Karpas-422 (cell line): ENCODE measurements at regions not wholly inside any gene's neighbourhood (a gene's known extent, or its start where the extent isn't known, plus 50 kb on each side); places are given as distances from the start of the nearest gene placed in this dataset.

Experiments
- DNase-seq: peaks from one replicate; pipeline ENCODE4 v3.0.0-alpha.2; 2015
- H2AFZ ChIP-seq: fragments of 200-600 bp; sonication (generic); 2 replicates; pipeline ENCODE4 v1.6.1; 2014; ENCODE audit warnings: antibody characterized with exemption, low read length, mixed read lengths
- H3K27ac ChIP-seq: fragments of 200-600 bp; sonication (generic); 2 replicates; pipeline ENCODE4 v1.5.1; 2014; ENCODE audit warnings: mild to moderate bottlenecking, low read length, moderate library complexity
- H3K27me3 ChIP-seq: fragments of 200-600 bp; sonication (generic); 2 replicates; pipeline ENCODE4 v1.6.1; 2014; ENCODE audit warnings: low read length, mixed read lengths
- H3K36me3 ChIP-seq: fragments of 200-600 bp; sonication (generic); 2 replicates; pipeline ENCODE4 v1.6.1; 2014; ENCODE audit warnings: low read length, mixed read lengths; ENCODE audit not compliant: insufficient read depth
- H3K4me1 ChIP-seq: fragments of 200-600 bp; sonication (generic); 2 replicates; pipeline ENCODE4 v1.6.1; 2014; ENCODE audit warnings: mild to moderate bottlenecking, low read length, mixed read lengths
- H3K4me2 ChIP-seq: fragments of 200-600 bp; sonication (generic); 2 replicates; pipeline ENCODE4 v1.6.1; 2014; ENCODE audit warnings: low read length, low read depth, mild to moderate bottlenecking; ENCODE audit not compliant: poor library complexity, severe bottlenecking
- H3K4me3 ChIP-seq: fragments of 200-600 bp; sonication (generic); 2 replicates; pipeline ENCODE4 v1.5.1; 2014; ENCODE audit warnings: mild to moderate bottlenecking, antibody characterized with exemption, low read length, mixed read lengths
- H3K79me2 ChIP-seq: fragments of 200-600 bp; sonication (generic); 2 replicates; pipeline ENCODE4 v1.6.1; 2014; ENCODE audit warnings: mild to moderate bottlenecking, low read length, mixed read lengths
- H3K9ac ChIP-seq: fragments of 200-600 bp; sonication (generic); 2 replicates; pipeline ENCODE4 v1.6.0; 2014; ENCODE audit warnings: low read length
- H3K9me2 ChIP-seq: fragments of 200-600 bp; sonication (generic), shearing (Covaris generic); replicated peaks from 2 replicates; pipeline ENCODE4 v1.6.0; 2014; ENCODE audit warnings: mild to moderate bottlenecking, low read length, moderate library complexity; ENCODE audit not compliant: insufficient read depth
- H3K9me3 ChIP-seq: fragments of 300-700, 200-600 bp; sonication (generic); 2 replicates; pipeline ENCODE4 v1.6.1; 2014; ENCODE audit warnings: low read length, mixed read lengths
- H4K20me1 ChIP-seq: fragments of 200-600 bp; sonication (generic); 2 replicates; pipeline ENCODE4 v1.6.1; 2014; ENCODE audit warnings: mild to moderate bottlenecking, antibody characterized with exemption, low read length, low read depth; ENCODE audit not compliant: insufficient read depth

DNA sequence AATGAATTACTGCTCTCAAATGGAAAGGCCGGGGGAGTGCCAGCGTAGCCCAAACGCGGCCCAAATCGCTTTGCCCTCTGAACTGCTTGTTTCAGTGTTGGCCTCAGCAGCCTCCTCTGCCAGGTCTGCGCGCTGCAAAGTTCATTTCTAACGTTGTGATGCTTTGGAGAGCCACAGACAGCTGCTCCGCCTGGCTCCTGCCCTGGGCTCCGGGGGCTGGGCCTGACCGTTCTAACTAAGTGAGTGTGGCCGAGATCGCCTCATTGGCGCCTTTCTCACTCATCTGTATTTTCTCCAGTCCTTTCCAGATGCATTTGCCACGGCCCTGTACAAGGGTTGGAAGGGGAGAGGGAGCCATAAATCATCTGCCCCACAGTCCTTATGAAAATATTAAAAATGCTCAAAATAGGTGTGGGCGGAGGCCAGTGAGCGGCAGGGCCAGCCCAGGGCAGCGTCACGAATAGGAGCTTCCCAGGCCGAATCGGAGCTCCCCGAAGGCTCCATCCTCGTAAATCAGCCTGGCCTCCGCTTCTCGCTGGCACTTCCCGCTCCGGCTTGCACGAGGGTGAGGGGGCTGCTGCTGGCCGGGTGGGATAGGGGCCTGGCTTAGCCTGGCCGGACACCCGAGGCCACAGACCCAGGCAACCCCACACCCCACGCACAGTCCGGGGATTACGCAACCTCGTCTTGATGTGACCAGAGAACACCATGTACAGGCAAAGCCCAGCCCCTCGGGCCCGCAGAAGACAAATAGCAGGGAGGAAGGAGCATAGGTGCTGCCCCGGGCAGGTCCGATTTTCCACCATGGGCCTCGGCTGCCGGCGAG is 196.6 kb upstream of the DIO3 start:
- Histone ChIP-seq H3K27me3 (no peaks in the 10 kb centered on the region), H3K9me2 (no peaks in the 10 kb centered on the region), H3K4me3 (no peak overlapping the region), H4K20me1 (no peaks in the 10 kb centered on the region), H2AFZ (no peak overlapping the region), H3K27ac (no peak overlapping the region), H3K79me2 (no peaks in the 10 kb centered on the region), H3K4me1 (peaks cover 34% of the 10 kb centered on the region), H3K36me3 (no peaks in the 10 kb centered on the region), H3K9me3 (no peaks in the 10 kb centered on the region), H3K4me2 (no peak overlapping the region), H3K9ac (no peak overlapping the region)
- DNase-seq: no peak

- H4K20me1 ChIP-seq: no peaks in the 10 kb centered on the region
- H3K9ac ChIP-seq: no peak overlapping the region
- H3K9me2 ChIP-seq: no peaks in the 10 kb centered on the region
- no peaks in the 10 kb centered on the region for H3K36me3 ChIP-seq
- no peaks in the 10 kb centered on the region for H3K79me2 ChIP-seq
- H2AFZ ChIP-seq: no peak overlapping the region
- no peak overlapping the region for H3K27ac ChIP-seq
- no peaks in the 10 kb centered on the region for H3K27me3 ChIP-seq
- no peak for DNase-seq
- H3K4me3 ChIP-seq: no peak overlapping the region
- no peak overlapping the region for H3K4me2 ChIP-seq
- no peaks in the 10 kb centered on the region for H3K9me3 ChIP-seq
- H3K4me1 ChIP-seq: peaks cover 26% of the 10 kb centered on the region
These were observed 195.8 kb upstream of the DIO3 start for GRCh38 chr14:101365329-101366158.

DNA sequence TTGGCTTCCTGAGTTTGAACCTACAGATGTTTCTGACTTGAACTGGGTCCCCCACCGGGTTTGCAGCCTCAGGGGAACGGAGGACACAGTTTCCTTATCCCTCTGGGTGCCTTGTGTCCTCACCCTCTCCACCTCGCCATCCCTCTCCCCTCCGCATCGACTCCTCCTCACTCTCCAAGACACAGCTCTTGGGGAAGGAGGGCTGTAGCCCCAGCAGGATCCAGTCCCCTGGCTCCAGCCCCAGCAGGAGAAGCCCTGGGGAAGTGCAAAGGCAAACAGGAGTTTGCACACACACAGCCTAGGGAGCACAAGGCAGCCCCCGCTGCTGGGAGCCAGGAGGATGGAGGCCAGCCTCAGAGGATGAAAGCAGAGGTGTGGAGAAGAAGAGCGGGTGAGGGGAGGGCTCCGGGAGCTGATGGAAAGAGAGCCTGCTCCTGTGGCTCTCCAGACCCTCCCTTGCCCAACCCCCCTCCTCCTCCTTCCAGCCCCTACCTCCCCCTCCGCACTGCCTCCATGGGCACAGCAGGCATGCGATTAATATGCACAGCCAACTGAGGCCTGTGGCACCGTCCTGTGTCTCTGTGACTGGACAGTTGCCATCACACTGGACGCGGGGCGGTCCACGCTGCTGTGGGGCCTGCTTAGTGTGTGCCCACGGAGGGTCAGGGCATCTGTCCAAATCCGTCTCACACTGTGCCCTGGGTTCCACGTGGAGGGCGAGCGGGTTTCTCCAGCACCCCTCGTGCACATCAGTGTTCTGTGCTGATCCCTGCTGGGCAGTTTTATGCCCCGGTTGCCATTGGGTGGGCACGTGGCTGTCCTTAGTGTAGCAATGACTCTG is 193.7 kb upstream of the DIO3 start:
- Histone ChIP-seq H3K36me3 (no peaks in the 10 kb centered on the region), H3K9me3 (no peaks in the 10 kb centered on the region), H2AFZ (no peak overlapping the region), H4K20me1 (no peaks in the 10 kb centered on the region), H3K4me2 (no peak overlapping the region), H3K9ac (no peak overlapping the region), H3K79me2 (no peaks in the 10 kb centered on the region), H3K9me2 (no peaks in the 10 kb centered on the region), H3K27ac (no peak overlapping the region), H3K4me1 (peaks cover 15% of the 10 kb centered on the region), H3K4me3 (no peak overlapping the region), H3K27me3 (no peaks in the 10 kb centered on the region)
- DNase-seq: no peak

DNA sequence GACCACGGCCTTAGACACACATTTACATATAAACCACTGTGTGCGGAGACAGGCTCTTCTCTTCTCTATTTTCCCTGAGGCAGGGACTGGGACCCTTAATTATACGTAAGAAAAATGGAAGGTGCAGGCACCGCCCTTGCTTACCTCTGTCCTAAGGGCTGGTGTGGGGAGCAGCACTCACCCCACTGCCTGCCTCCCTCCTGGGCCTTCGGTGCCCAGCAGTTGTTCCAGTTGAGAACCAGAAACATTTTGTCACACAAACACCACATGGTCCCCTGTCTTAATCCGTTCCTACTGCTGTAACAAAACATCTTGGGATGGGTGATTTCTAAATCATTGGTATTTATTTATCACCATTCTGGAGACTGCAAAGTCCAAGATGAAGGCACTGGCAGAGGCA is 192.7 kb upstream of the DIO3 start:
- H3K4me3 ChIP-seq: no peak overlapping the region

DNA sequence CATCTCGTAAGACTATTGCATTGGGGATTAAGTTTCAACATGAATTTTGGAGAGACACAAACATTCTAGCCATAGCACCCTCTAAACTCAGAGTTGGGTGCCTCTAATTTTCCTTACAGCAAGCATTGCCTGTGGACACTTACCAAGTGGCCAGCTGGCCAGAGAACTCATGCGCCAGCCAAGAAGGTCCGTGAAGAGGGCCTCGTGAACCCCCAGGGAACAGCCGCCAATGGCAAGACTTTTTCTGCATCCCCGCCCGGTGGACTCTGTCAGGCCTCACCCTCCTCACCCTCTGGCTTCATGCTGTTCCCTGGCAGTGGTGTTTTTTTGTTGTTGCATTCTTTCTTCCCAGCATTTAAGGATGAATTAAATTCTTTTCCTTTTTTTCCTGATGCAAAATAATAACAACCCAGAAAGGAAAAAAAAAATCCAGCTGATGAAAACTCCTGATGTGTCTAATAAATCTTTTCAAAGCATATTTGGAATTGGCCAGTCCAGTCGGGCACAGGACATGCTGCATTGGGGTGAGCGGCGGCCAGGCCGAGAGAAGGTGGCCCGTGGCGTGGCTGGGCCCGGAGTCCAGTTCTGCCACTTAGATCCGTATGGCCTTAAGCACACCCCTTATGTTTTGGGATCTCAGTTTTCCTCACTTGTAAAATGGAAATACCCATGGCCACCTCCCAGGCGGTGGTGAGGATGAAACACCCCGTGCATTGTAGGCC is 191.9 kb upstream of the DIO3 start:
- no peaks in the 10 kb centered on the region for H4K20me1 ChIP-seq

More for the DNA sequence above, 192.7 kb upstream of the DIO3 start:
- no peaks in the 10 kb centered on the region for H3K36me3 ChIP-seq
- no peaks in the 10 kb centered on the region for H3K79me2 ChIP-seq
- peaks cover 7% of the 10 kb centered on the region for H3K4me1 ChIP-seq
- no peak overlapping the region for H3K27ac ChIP-seq
- no peak overlapping the region for H3K9ac ChIP-seq
- no peak overlapping the region for H2AFZ ChIP-seq
- no peak for DNase-seq
- H3K27me3 ChIP-seq: no peaks in the 10 kb centered on the region
- H3K9me3 ChIP-seq: no peaks in the 10 kb centered on the region
- no peaks in the 10 kb centered on the region for H3K9me2 ChIP-seq
- H3K4me2 ChIP-seq: no peak overlapping the region
- H4K20me1 ChIP-seq: no peaks in the 10 kb centered on the region

DNA sequence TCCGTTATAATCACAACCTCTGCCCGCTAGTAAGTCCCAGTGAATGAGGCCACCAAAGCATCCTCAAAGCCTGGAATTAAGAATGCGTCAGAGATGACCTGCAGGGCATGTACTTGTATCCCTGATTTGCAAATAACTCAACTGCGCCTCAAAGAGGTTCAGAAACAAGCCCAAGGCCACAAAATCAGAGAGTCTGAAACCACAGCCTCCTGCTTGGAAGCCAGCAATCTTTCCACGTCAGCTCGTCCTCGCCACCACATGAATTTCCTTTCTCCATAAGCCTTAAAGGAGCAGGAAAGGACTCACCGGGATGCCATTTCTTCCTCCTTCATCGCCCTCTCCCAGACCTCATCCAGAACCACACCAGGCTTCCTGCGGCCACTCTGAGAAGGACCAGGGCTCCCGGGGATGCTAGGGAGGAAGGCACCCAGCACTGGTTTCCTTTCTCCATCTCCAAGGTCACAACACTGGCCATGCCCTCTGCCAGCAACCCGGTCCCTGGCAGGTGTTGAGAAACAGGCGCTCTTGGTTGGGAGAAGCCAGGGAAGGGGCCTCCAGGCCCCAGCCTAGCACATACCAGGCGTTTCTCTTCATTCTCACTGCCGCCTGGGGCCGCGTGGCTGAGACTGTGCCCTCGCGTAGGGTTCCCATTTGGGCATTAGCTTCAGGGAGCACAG is 191.2 kb upstream of the DIO3 start:
- H3K27me3 ChIP-seq: no peaks in the 10 kb centered on the region
- H3K9ac ChIP-seq: no peak overlapping the region
- H3K4me2 ChIP-seq: no peak overlapping the region
- peaks cover 7% of the 10 kb centered on the region for H3K4me1 ChIP-seq
- H3K27ac ChIP-seq: no peak overlapping the region
- H3K36me3 ChIP-seq: no peaks in the 10 kb centered on the region
- no peaks in the 10 kb centered on the region for H3K9me3 ChIP-seq
- H4K20me1 ChIP-seq: no peaks in the 10 kb centered on the region
- DNase-seq: no peak
- H3K9me2 ChIP-seq: no peaks in the 10 kb centered on the region
- H2AFZ ChIP-seq: no peak overlapping the region
- no peaks in the 10 kb centered on the region for H3K79me2 ChIP-seq
- no peak overlapping the region for H3K4me3 ChIP-seq

More for the DNA sequence above, 191.9 kb upstream of the DIO3 start:
- Histone ChIP-seq H3K4me3 (no peak overlapping the region), H3K27ac (no peak overlapping the region), H3K4me2 (no peak overlapping the region), H3K9me2 (no peaks in the 10 kb centered on the region), H3K27me3 (no peaks in the 10 kb centered on the region), H3K9me3 (no peaks in the 10 kb centered on the region), H3K36me3 (no peaks in the 10 kb centered on the region), H3K79me2 (no peaks in the 10 kb centered on the region), H3K4me1 (peaks cover 7% of the 10 kb centered on the region), H2AFZ (no peak overlapping the region), H3K9ac (no peak overlapping the region)
- DNase-seq: no peak
